ENCODE measurements at regions not wholly inside any gene's neighbourhood (a gene's known extent, or its start where the extent isn't known, plus 50 kb on each side); places are given as distances from the start of the nearest gene placed in this dataset.

DNA sequence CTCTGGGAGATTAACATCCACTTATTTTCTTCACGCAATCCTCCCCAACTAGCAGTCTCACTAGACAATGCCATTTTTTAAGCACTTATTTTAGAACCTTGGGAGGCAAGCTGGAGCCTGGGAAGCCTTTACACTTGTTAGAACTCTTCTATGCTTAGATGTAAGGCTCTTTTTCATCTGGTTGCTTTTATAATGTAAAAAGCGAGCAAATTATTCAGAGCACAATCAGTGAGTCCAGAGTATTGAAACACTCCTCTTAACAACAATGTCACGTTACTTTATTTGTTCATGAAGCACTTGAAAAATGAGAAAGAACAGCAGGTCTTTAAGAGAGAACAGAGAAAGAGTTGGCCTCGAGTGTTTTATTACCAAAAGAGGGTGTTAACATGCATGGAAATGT is 84.1 kb upstream of the SLC8A1 start:
- H3K4me2 ChIP-seq (ENCODE audit: extremely low read depth, insufficient read depth, low read length), result no peak overlapping the region
- H3K36me3 ChIP-seq (ENCODE audit: control insufficient read depth, insufficient read depth, low read length), result no peaks in the 10 kb centered on the region
- no peak for TF ChIP-seq EZH2 (IDR thresholded peaks at IDR 0.05; ENCODE audit: low read length, missing control alignments)
- TF ChIP-seq, protein P1, sequence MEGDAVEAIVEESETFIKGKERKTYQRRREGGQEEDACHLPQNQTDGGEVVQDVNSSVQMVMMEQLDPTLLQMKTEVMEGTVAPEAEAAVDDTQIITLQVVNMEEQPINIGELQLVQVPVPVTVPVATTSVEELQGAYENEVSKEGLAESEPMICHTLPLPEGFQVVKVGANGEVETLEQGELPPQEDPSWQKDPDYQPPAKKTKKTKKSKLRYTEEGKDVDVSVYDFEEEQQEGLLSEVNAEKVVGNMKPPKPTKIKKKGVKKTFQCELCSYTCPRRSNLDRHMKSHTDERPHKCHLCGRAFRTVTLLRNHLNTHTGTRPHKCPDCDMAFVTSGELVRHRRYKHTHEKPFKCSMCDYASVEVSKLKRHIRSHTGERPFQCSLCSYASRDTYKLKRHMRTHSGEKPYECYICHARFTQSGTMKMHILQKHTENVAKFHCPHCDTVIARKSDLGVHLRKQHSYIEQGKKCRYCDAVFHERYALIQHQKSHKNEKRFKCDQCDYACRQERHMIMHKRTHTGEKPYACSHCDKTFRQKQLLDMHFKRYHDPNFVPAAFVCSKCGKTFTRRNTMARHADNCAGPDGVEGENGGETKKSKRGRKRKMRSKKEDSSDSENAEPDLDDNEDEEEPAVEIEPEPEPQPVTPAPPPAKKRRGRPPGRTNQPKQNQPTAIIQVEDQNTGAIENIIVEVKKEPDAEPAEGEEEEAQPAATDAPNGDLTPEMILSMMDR (conservative IDR thresholded peaks at IDR 0.05 in 1 of 2, IDR thresholded peaks at IDR 0.05 in 1 of 2; ENCODE audit: low read depth in 1 of 2, low read length in 2 of 2), result no peak
- DNase-seq (ENCODE audit: low read depth in 2 of 2), result no peak
- H3K79me2 ChIP-seq (ENCODE audit: control insufficient read depth, insufficient read depth, low read length), result no peaks in the 10 kb centered on the region
- peaks cover 2% of the 10 kb centered on the region for H3K4me1 ChIP-seq (ENCODE audit: control insufficient read depth, extremely low read depth, insufficient read depth, low read length)
- no peaks in the 10 kb centered on the region for H3K9me3 ChIP-seq (ENCODE audit: control insufficient read depth, insufficient read depth, low read depth, low read length)
- H3K27me3 ChIP-seq (ENCODE audit: control insufficient read depth, insufficient read depth, low read length), result no peaks in the 10 kb centered on the region
- H4K20me1 ChIP-seq (ENCODE audit: control insufficient read depth, extremely low read depth, insufficient read depth, low read length), result no peaks in the 10 kb centered on the region
- no peak overlapping the region for H2AFZ ChIP-seq (ENCODE audit: low read length)
- H3K9ac ChIP-seq (ENCODE audit: insufficient read depth, low read length), result no peak overlapping the region
- no peak overlapping the region for H3K27ac ChIP-seq (ENCODE audit: insufficient read depth, low read length)
- H3K4me3 ChIP-seq (replicated peaks in 1 of 4; ENCODE audit: control extremely low read depth in 1 of 4, insufficient read depth in 1 of 4, low read depth in 3 of 4, low read length in 4 of 4), result no peak overlapping the region

DNA sequence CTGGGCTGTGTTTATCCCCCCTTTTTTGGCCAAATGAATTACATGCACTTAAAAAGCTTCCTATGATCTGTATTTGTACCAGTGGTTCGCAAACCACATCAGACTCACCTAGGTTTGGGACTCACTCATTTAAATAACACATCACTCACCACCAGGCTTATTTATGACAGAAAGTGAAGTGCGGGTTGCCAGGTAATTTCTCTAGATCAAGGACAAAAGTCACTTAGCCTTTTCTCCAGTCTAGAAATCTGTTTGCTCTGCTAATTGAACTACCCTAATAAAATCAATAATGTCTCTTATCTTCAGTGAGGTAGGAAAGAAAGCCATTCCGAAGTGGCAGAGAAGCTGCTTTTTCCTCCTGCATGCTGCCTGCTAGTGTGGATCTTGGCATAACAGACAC is 88.1 kb upstream of the SLC8A1 start:
- no peaks in the 10 kb centered on the region for H3K36me3 ChIP-seq (ENCODE audit: control insufficient read depth, insufficient read depth, low read length)
- no peak overlapping the region for H3K9ac ChIP-seq (ENCODE audit: insufficient read depth, low read length)
- H3K4me1 ChIP-seq (ENCODE audit: control insufficient read depth, extremely low read depth, insufficient read depth, low read length), result no peaks in the 10 kb centered on the region
- no peak overlapping the region for H2AFZ ChIP-seq (ENCODE audit: low read length)
- no peaks in the 10 kb centered on the region for H4K20me1 ChIP-seq (ENCODE audit: control insufficient read depth, extremely low read depth, insufficient read depth, low read length)
- H3K9me3 ChIP-seq (ENCODE audit: control insufficient read depth, insufficient read depth, low read depth, low read length), result no peaks in the 10 kb centered on the region
- no peak for DNase-seq (ENCODE audit: low read depth in 2 of 2)
- TF ChIP-seq EZH2 (IDR thresholded peaks at IDR 0.05; ENCODE audit: low read length, missing control alignments), result no peak
- TF ChIP-seq, protein P1 (conservative IDR thresholded peaks at IDR 0.05 in 1 of 2, IDR thresholded peaks at IDR 0.05 in 1 of 2; ENCODE audit: low read depth in 1 of 2, low read length in 2 of 2), result no peak
- H3K4me2 ChIP-seq (ENCODE audit: extremely low read depth, insufficient read depth, low read length), result no peak overlapping the region
- no peak overlapping the region for H3K27ac ChIP-seq (ENCODE audit: insufficient read depth, low read length)
- H3K27me3 ChIP-seq (ENCODE audit: control insufficient read depth, insufficient read depth, low read length), result no peaks in the 10 kb centered on the region
- no peak overlapping the region for H3K4me3 ChIP-seq (replicated peaks in 1 of 4; ENCODE audit: control extremely low read depth in 1 of 4, insufficient read depth in 1 of 4, low read depth in 3 of 4, low read length in 4 of 4)
- H3K79me2 ChIP-seq (ENCODE audit: control insufficient read depth, insufficient read depth, low read length), result no peaks in the 10 kb centered on the region

DNA sequence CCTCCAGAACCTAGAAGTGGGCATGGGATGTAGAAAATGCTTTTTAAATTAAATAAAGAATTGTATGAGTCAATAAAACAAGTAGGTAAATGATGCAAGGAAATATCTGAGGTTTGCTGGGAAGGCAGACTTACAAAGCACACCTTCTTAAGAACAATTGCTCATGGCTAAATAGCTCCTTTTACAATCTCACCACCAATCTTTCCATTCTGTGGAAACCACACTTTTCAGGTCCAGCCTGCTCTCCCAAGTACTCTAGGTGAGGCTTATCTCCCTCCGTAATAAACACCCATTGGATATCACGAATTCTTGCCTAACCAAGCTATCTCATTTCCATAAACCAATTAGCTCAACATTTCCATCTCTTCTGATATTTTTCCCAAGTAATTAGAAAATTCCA is 91.5 kb upstream of the SLC8A1 start:
- H3K4me3 ChIP-seq (replicated peaks in 1 of 4; ENCODE audit: control extremely low read depth in 1 of 4, insufficient read depth in 1 of 4, low read depth in 3 of 4, low read length in 4 of 4), result no peak overlapping the region
- TF ChIP-seq, protein P1 (conservative IDR thresholded peaks at IDR 0.05 in 1 of 2, IDR thresholded peaks at IDR 0.05 in 1 of 2; ENCODE audit: low read depth in 1 of 2, low read length in 2 of 2), result no peak
- no peak for TF ChIP-seq EZH2 (IDR thresholded peaks at IDR 0.05; ENCODE audit: low read length, missing control alignments)
- H3K36me3 ChIP-seq (ENCODE audit: control insufficient read depth, insufficient read depth, low read length), result no peaks in the 10 kb centered on the region
- no peak overlapping the region for H2AFZ ChIP-seq (ENCODE audit: low read length)
- H3K27me3 ChIP-seq (ENCODE audit: control insufficient read depth, insufficient read depth, low read length), result no peaks in the 10 kb centered on the region
- no peak overlapping the region for H3K27ac ChIP-seq (ENCODE audit: insufficient read depth, low read length)
- H3K9me3 ChIP-seq (ENCODE audit: control insufficient read depth, insufficient read depth, low read depth, low read length), result no peaks in the 10 kb centered on the region
- H3K4me1 ChIP-seq (ENCODE audit: control insufficient read depth, extremely low read depth, insufficient read depth, low read length), result no peaks in the 10 kb centered on the region
- H3K79me2 ChIP-seq (ENCODE audit: control insufficient read depth, insufficient read depth, low read length), result no peaks in the 10 kb centered on the region
- no peak overlapping the region for H3K4me2 ChIP-seq (ENCODE audit: extremely low read depth, insufficient read depth, low read length)
- no peak overlapping the region for H3K9ac ChIP-seq (ENCODE audit: insufficient read depth, low read length)
- H4K20me1 ChIP-seq (ENCODE audit: control insufficient read depth, extremely low read depth, insufficient read depth, low read length), result no peaks in the 10 kb centered on the region
- no peak for DNase-seq (ENCODE audit: low read depth in 2 of 2)

Measured in fibroblast of lung (primary cell).